LHCN-M2 (cell line): ENCODE measurements at regions not wholly inside any gene's neighbourhood (a gene's known extent, or its start where the extent isn't known, plus 50 kb on each side); places are given as distances from the start of the nearest gene placed in this dataset.
"Not testable (repeated sequence)": the region's sequence is repeated elsewhere in the genome, so short reads cannot be mapped to it uniquely, and the experiment has no call there.

Experiments
- DNase-seq: peaks from one replicate; pipeline ENCODE4 v3.0.0-alpha.2; 2012; ENCODE audit warnings: low read depth

DNA sequence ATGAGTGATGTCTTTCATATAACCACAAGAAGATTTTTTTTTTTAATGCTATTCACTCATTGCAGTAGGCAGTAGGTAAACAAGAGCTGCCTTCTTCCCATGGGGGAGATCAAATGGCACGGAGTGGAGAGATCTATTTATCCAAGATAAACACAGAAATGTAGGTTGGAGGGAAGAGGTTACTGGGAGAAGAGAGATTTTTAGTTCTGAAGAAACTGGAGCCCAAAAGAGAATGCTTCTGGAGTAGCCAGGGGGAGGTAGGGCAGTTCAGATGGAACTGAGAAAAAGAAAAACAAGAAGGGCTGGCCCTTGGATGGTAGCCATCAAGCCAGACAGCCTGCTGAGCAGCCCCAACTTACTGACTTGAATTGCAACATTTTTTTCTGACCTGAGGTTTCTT is 270.1 kb upstream of the TPK1 start:
- DNase-seq = no peak

- DNase-seq = no peak
Observed at GRCh38 chr7:145105561-145105960, 269.7 kb upstream of the TPK1 start.

DNA sequence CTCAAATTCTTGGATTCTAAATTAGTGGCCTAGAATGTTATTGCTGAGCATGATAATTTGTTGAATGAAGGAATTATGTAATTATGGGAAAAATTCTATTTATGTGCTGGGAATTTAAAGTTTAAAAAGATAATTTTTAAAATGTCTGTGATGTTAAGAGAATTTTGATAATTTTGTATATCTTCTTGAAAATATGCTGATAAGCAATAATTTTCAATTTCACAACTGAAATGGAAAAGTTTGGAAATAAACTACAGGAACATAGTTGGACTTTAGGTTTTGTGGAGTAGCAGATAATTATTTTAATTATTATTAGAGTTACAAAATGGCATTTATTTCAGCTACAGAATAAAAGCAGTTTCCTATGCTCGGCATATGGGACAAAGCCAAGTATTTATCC is 268.5 kb upstream of the TPK1 start:
- DNase-seq = no peak

- DNase-seq = not testable (repeated sequence)
Observed at GRCh38 chr7:145102199-145102598, 266.3 kb upstream of the TPK1 start.

GRCh38 chr7:145092766-145093165 is 256.9 kb upstream of the TPK1 start:
- DNase-seq = no peak

DNA sequence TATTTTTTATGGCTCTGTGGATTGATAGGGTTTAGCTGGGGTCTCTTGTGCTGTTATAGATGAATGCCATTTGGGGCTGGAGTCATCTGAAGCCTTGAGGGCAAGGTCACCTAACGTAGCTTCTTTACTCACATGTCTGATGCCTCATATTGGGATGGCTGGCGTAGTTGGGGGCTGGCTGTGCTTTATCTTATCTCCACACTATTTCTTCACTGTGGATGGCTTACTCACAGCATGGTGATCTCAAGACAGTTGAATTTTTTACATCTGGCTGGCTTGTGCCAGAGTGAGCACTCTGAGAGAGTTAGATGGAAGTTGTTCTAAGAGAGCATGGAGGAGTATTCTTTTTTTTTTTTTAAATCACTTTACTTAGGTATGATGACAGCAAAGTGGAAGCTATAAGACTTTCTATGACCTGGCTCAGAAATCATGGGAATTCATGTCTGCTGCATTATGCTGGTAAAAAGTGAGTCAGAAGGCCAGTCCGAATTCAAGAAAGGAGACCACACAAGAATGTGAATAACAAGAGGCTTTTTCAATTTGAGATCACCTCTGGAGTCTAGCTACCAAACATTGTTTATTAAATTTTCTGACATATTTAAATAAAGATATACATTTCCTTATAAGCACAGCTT is 252.4 kb upstream of the TPK1 start:
- no peak for DNase-seq

GRCh38 chr7:145082366-145083161 is 246.7 kb upstream of the TPK1 start:
- DNase-seq = no peak

DNA sequence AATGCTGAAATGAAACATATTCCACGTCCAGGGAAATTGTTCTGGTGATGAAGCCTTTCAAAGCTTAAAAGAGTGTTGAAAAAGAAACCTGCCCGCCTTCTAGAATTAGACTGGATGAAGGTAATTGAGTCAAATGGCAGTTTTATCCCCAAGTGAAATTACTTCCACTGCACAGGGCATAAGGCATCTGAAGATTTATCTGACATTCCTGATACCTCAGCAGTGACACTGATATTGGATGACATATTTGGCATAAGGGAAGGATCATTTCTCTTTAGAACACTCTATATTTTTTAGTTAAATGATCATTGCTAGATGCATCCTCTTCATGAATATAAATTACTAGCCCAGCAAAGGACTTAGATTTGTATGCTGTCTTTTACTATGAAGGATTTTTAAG is 229.6 kb upstream of the TPK1 start:
- DNase-seq = no peak

GRCh38 chr7:145064114-145064513 is 228.3 kb upstream of the TPK1 start:
- no peak for DNase-seq

DNA sequence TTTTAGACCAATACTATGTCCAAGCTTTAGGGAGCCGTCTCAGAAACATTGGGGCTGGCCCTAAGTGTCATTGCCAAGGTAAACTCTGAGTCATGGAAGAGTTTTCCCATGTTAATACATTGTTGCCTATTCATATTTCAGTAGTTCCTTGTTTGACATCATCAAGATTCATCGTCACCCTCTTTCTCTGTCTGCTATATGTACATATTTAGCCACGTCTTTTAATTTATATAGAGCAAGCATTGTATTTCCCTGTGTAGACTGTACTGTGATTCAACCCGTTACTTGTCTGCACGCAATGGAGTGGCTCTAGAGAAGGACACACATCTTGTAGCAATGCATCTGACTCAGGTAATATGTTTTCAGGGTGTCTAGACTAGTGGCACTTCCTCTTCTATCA is 217.9 kb upstream of the TPK1 start:
- no peak for DNase-seq

DNA sequence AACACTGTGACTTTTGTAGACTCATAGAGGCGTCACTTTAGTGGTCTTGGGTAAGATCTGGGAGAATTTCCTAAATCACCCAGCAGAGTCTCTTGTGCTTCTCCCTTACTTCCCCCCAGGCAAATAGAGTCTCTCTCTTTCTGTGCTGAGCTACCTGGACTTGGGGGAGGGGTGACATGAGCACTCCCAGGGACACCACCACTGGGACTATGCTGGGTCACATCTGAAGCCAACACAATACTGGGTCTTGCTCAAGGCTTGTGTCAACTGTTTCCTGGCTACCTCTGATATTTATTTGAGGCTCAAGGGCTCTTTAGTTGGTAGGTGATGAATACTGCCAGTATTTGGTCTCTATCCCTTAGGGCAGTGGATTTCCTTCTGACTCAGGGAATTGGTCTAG is 214.6 kb upstream of the TPK1 start:
- DNase-seq = no peak

GRCh38 chr7:145036604-145037405 is 201.0 kb upstream of the TPK1 start:
- peak; percentile 9 for DNase-seq

- no peak for DNase-seq
Observed at GRCh38 chr7:145031162-145031561, 195.3 kb upstream of the TPK1 start.

DNA sequence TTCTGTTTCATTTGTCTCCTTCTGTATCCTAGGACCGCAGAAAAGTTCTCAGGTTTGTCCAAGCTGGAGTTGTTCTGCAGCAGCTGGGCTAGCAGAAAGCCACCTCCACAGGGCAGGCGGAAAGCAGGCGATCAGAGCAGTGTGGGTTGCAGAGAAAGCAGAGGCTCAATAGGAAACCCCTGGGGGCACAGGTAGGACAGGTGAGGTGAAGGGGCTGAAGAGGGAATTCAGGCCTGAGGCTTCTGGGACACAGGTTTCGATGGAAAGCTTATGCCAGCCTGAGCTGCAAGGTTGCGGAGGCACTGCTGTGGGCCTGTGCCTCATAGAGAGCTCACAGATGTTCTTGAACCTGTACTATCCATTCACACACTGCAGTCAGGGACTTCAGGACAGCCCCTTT is 194.9 kb upstream of the TPK1 start:
- no peak for DNase-seq

DNA sequence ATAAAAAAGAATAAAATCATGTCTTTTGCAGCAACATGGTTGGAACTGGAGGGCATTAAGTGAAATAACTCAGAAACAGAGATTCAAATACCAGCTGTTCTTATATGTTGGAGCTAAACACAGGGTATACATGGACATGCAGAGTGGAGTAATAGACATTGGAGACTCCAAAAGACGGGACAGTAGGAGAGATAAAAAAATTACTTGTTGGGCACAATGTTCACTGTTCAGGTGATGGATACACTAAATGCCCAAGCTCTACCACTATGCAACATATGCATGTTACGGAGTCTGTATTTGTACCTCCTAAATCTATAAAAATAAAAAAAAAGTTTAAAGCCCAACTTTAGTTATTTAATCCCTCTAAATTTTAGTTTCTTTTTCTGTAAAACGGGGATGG is 184.6 kb upstream of the TPK1 start:
- DNase-seq = no peak

DNA sequence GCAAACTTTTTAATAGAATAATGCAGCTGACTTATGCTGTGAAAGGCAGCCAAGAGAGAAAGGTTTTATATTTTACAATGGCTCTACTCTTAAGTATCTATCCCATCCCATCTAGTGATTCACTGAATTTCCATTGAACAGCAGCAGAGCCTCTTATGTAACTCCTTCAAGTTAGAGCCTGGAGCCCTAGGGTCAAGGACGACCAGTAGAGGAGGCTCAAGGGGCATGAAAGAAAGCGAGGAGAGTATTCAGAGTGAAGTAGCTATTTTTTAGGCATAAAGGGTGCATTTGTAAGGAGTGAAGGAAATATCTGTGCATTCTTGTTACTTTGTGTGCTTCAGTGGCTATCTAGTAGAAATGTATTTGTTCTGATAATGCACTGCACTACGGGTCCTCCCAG is 180.2 kb upstream of the TPK1 start:
- DNase-seq = no peak

GRCh38 chr7:145009876-145010275 is 174.0 kb upstream of the TPK1 start:
- no peak for DNase-seq

DNA sequence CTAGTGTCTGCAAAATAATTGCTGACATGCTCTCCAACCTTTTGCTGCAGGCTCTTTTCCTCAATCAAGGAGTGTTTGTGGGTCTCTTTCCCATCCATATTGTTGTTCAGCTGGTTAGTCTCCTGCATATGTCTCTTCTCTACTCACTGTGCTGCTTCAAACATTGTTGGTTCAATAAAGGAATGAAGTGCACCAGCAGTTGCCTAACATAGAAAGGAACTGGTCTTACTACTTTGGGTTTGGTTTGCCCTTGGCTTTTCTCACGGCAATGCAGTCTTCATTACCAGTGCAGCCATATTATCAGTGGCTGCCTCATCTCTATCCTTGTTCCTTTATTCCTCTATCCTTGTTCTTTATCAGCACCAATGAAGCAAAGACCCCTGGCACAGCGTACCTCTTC is 169.7 kb upstream of the TPK1 start:
- no peak for DNase-seq

DNA sequence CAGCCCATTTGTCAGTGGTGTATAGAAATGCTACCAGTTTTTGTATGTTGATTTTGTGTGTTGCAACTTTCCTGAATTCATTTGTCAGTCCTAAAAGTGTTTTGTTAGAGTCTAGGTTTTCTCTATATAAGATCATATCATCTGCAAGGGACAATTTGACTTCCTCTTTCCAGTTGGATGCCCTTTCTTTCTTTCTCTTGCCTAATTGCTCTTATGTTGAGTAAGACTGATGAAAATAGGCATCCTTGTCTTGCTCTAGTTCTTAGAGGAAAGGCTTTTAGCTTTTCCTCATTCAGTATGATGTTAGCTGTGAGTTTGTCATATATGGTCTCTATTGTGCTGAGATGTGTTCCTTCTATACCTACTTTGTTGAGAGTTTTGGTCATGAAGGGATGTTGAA is 161.7 kb upstream of the TPK1 start:
- no peak for DNase-seq

DNA sequence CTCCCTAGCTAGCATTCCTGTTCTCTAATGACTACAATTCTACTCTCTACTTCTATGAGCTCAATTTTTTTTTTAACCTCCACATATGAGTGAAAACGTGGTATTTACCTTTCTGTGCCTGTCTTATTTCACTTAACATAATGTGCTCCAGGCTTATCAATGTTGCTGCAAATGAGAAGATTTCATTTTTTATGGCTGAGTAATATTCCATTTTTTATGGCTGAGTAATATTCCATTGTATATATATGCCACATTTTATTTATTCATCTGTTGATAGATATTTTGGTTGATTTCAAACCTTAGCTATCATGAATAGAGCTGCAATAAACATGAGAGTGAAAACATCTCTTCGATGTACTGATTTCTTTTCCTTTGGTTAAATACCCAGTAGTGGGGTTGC is 159.6 kb upstream of the TPK1 start:
- no peak for DNase-seq

GRCh38 chr7:144991041-144991440 is 155.2 kb upstream of the TPK1 start:
- DNase-seq = no peak

DNA sequence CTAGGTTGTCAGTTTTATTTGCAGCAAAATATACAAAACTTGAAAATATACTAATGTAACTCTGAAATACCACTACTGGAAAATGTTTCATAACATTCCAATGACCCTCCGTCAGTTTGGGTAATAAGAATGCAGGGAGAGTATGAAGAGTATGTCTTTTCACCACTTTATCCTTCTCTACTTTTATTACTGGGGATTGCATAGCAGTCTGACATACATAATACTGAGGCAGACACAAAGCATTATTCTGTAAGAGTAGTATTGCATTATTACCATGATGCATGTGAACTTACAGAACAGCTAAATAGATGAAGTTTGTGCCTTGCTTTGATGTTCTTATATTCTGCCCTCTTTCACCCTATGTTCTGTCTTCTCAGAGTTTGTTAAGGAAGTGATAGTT is 151.8 kb upstream of the TPK1 start:
- no peak for DNase-seq

DNA sequence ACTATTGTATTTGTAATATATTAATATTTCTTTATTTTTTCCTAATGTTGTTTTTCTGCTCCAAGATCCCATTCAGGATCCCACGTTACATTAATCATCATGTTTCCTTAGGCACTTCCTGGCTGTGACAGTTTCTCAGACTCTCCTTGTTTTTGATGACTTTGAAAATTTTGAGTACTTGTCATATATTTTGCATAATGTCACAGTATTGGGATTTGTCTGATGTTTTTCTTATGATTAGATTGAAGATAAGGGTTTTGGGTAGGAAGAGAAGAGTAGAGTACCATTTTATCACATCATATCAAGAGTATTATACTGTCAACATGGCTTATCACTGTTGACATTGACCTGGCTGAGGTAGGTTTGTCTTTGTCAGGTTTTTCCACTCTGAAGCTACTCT is 146.3 kb upstream of the TPK1 start:
- no peak for DNase-seq
